ENCODE measurements at regions not wholly inside any gene's neighbourhood (a gene's known extent, or its start where the extent isn't known, plus 50 kb on each side); places are given as distances from the start of the nearest gene placed in this dataset.

DNA sequence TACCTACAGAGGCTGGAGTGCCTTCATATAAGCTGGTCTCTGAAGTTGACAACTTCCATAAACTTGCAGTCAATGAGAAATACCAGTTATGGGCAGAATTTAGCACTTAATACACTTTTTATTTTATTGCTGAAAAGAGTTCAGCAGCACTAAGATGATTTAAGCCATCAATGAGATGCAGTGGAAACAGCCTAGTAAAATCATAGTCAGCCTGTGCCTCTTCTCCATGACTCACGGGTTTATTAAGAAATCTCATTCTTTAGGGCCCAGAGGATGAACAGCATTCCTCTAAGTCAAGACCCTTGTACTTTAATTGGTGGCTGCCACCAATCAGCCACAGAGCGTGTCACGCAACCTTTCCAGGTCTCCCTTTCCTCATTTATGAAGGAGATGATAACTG, 1357.9 kb upstream of the CELF4 start:
- Histone ChIP-seq H3K79me2 (ENCODE audit: insufficient read depth, low read length) (no peaks in the 10 kb centered on the region), H3K27ac (ENCODE audit: low read depth, low read length) (no peak overlapping the region), H3K36me3 (ENCODE audit: insufficient read depth, low read length) (no peaks in the 10 kb centered on the region), H3K9me3 (ENCODE audit: insufficient read depth, low read depth, low read length) (no peaks in the 10 kb centered on the region), H3K4me1 (ENCODE audit: insufficient read depth, low read length) (no peaks in the 10 kb centered on the region), H3K9ac (ENCODE audit: low read length) (no peak overlapping the region), H3K27me3 (ENCODE audit: insufficient read depth, low read length) (no peaks in the 10 kb centered on the region), H2AFZ (ENCODE audit: low read depth, low read length) (no peak overlapping the region), H4K20me1 (ENCODE audit: insufficient read depth, low read length) (no peaks in the 10 kb centered on the region), H3K4me3 (ENCODE audit: insufficient read depth, low read depth, low read length) (no peak overlapping the region), H3K4me2 (ENCODE audit: low read length) (no peak overlapping the region)
- Mint-ChIP-seq H3K27ac (ENCODE audit: unreplicated experiment) (peak overlapping the region; percentile 47), H3K4me3 (ENCODE audit: unreplicated experiment) (no peak overlapping the region), H3K27me3 (ENCODE audit: low read depth, unreplicated experiment) (no peaks in the 10 kb centered on the region), H3K4me1 (ENCODE audit: low read depth, unreplicated experiment) (peaks cover 8% of the 10 kb centered on the region), H3K36me3 (ENCODE audit: low read depth, unreplicated experiment) (no peaks in the 10 kb centered on the region), H3K9me3 (ENCODE audit: unreplicated experiment) (peaks cover 9% of the 10 kb centered on the region)
- DNase-seq (ENCODE audit: low read depth), result no peak
- no peak for FAIRE-seq
- no peak for TF ChIP-seq EZH2 (IDR thresholded peaks at IDR 0.05; ENCODE audit: insufficient read depth, low read length)
- TF ChIP-seq, protein P1, sequence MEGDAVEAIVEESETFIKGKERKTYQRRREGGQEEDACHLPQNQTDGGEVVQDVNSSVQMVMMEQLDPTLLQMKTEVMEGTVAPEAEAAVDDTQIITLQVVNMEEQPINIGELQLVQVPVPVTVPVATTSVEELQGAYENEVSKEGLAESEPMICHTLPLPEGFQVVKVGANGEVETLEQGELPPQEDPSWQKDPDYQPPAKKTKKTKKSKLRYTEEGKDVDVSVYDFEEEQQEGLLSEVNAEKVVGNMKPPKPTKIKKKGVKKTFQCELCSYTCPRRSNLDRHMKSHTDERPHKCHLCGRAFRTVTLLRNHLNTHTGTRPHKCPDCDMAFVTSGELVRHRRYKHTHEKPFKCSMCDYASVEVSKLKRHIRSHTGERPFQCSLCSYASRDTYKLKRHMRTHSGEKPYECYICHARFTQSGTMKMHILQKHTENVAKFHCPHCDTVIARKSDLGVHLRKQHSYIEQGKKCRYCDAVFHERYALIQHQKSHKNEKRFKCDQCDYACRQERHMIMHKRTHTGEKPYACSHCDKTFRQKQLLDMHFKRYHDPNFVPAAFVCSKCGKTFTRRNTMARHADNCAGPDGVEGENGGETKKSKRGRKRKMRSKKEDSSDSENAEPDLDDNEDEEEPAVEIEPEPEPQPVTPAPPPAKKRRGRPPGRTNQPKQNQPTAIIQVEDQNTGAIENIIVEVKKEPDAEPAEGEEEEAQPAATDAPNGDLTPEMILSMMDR (IDR thresholded peaks at IDR 0.05; ENCODE audit: insufficient read depth, low read depth, low read length), result no peak

DNA sequence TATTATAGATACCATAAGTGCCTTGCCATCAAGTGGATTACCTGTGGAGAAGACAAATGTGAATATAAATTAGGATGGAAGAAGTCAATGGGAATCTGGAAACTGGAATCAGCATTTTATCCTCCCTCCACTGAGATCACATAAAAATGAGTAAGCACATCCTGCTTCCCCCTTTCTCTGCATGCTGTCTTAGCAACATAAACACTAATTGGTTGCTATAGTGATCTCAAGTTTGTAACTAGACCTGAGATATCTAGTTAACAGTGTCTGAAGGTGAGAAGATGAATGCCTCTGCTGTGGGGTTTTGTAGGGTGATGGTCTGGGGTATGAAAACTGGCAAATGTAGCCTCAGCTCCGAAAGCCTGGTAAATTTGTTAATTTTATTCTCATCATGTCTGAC, 1357.5 kb upstream of the CELF4 start:
- Mint-ChIP-seq H3K36me3 (ENCODE audit: low read depth, unreplicated experiment) (no peaks in the 10 kb centered on the region), H3K27me3 (ENCODE audit: low read depth, unreplicated experiment) (no peaks in the 10 kb centered on the region), H3K4me3 (ENCODE audit: unreplicated experiment) (no peak overlapping the region), H3K27ac (ENCODE audit: unreplicated experiment) (peak overlapping the region; percentile 47), H3K4me1 (ENCODE audit: low read depth, unreplicated experiment) (peaks cover 8% of the 10 kb centered on the region), H3K9me3 (ENCODE audit: unreplicated experiment) (peaks cover 12% of the 10 kb centered on the region)
- H3K27ac ChIP-seq (ENCODE audit: low read depth, low read length), result no peak overlapping the region
- FAIRE-seq (no peak), DNase-seq (ENCODE audit: low read depth) (no peak)
- H3K4me3 ChIP-seq (ENCODE audit: insufficient read depth, low read depth, low read length), result no peak overlapping the region
- no peaks in the 10 kb centered on the region for H3K27me3 ChIP-seq (ENCODE audit: insufficient read depth, low read length)
- no peak overlapping the region for H3K9ac ChIP-seq (ENCODE audit: low read length)
- H3K79me2 ChIP-seq (ENCODE audit: insufficient read depth, low read length), result no peaks in the 10 kb centered on the region
- no peaks in the 10 kb centered on the region for H3K36me3 ChIP-seq (ENCODE audit: insufficient read depth, low read length)
- no peak overlapping the region for H3K4me2 ChIP-seq (ENCODE audit: low read length)
- H4K20me1 ChIP-seq (ENCODE audit: insufficient read depth, low read length), result no peaks in the 10 kb centered on the region
- H3K9me3 ChIP-seq (ENCODE audit: insufficient read depth, low read depth, low read length), result no peaks in the 10 kb centered on the region
- no peaks in the 10 kb centered on the region for H3K4me1 ChIP-seq (ENCODE audit: insufficient read depth, low read length)
- no peak overlapping the region for H2AFZ ChIP-seq (ENCODE audit: low read depth, low read length)
- TF ChIP-seq, protein P1 (IDR thresholded peaks at IDR 0.05; ENCODE audit: insufficient read depth, low read depth, low read length), result no peak

DNA sequence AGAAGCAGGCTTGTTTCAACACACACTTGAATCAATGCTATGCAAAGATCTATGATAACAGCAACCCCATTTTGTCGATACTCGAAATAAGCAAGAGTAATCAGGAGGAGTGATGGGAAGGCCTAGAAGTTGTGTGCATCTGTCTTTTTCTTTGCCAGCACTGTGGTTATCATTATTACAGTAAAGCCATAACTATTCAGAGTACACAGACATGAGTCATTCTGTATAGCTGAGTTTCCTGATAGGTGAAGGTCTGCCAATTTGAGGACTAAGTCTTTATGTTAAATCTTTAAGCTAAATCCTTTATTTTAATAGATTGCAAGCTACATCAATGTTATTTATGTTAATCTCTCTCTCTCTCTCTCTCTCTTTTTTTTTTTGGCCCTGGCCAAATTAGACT, 1344.4 kb upstream of the CELF4 start:
- no peak overlapping the region for H2AFZ ChIP-seq (ENCODE audit: low read depth, low read length)
- H3K36me3 Mint-ChIP-seq (ENCODE audit: low read depth, unreplicated experiment), result no peaks in the 10 kb centered on the region
- H3K9ac ChIP-seq (ENCODE audit: low read length), result no peak overlapping the region
- no peaks in the 10 kb centered on the region for H3K9me3 Mint-ChIP-seq (ENCODE audit: unreplicated experiment)
- H3K9me3 ChIP-seq (ENCODE audit: insufficient read depth, low read depth, low read length), result no peaks in the 10 kb centered on the region
- TF ChIP-seq, protein P1 (IDR thresholded peaks at IDR 0.05; ENCODE audit: insufficient read depth, low read depth, low read length), result no peak
- no peak for TF ChIP-seq EZH2 (IDR thresholded peaks at IDR 0.05; ENCODE audit: insufficient read depth, low read length)
- H3K79me2 ChIP-seq (ENCODE audit: insufficient read depth, low read length), result no peaks in the 10 kb centered on the region
- no peaks in the 10 kb centered on the region for H3K27me3 Mint-ChIP-seq (ENCODE audit: low read depth, unreplicated experiment)
- no peak overlapping the region for H3K4me2 ChIP-seq (ENCODE audit: low read length)
- no peak for FAIRE-seq
- no peaks in the 10 kb centered on the region for H3K4me1 ChIP-seq (ENCODE audit: insufficient read depth, low read length)
- no peak overlapping the region for H3K4me3 ChIP-seq (ENCODE audit: insufficient read depth, low read depth, low read length)
- peaks cover 2% of the 10 kb centered on the region for H3K4me1 Mint-ChIP-seq (ENCODE audit: low read depth, unreplicated experiment)
- H3K27ac ChIP-seq (ENCODE audit: low read depth, low read length), result no peak overlapping the region
- DNase-seq (ENCODE audit: low read depth), result peak; percentile 9
- H3K27me3 ChIP-seq (ENCODE audit: insufficient read depth, low read length), result no peaks in the 10 kb centered on the region
- H3K36me3 ChIP-seq (ENCODE audit: insufficient read depth, low read length), result no peaks in the 10 kb centered on the region
- H4K20me1 ChIP-seq (ENCODE audit: insufficient read depth, low read length), result no peaks in the 10 kb centered on the region
- no peak overlapping the region for H3K27ac Mint-ChIP-seq (ENCODE audit: unreplicated experiment)
- H3K4me3 Mint-ChIP-seq (ENCODE audit: unreplicated experiment), result no peak overlapping the region
